ENCODE measurements at regions not wholly inside any gene's neighbourhood (a gene's known extent, or its start where the extent isn't known, plus 50 kb on each side); places are given as distances from the start of the nearest gene placed in this dataset.

- TF ChIP-seq CTCF (IDR thresholded peaks at IDR 0.05): no peak
- TF ChIP-seq SIN3A (IDR thresholded peaks at IDR 0.05; ENCODE audit: borderline replicate concordance, insufficient read depth, low read depth, low read length): no peak
- no peak for TF ChIP-seq TCF7L2 (IDR thresholded peaks at IDR 0.05; ENCODE audit: low read depth, low read length)
- no peak for TF ChIP-seq POLR2AphosphoS5 (IDR thresholded peaks at IDR 0.05; ENCODE audit: low read depth, low read length)
- no peak for TF ChIP-seq REST (IDR thresholded peaks at IDR 0.05; ENCODE audit: insufficient read depth in 1 of 2, low read depth in 2 of 2, low read length in 1 of 2)
- H3K9me3 ChIP-seq (ENCODE audit: control insufficient read depth, insufficient read depth, low read depth, low read length): no peaks in the 10 kb centered on the region
- no TSS peak for BruUV-seq (replicated peaks)
- ChIA-PET POLR2A (no interaction called here), CTCF (no interaction called here)
- in situ Hi-C loops (cut with HindIII; ENCODE audit: low pct_unique_long_range_greater_than_20kb, low sequenced_read_pairs): no loop called here
- no peaks in the 10 kb centered on the region for H3K27me3 ChIP-seq (ENCODE audit: control insufficient read depth, insufficient read depth, low read length)
- intact Hi-C loops (cut with micrococcal nuclease; ENCODE audit: unreplicated experiment): no loop called here
- no peaks in the 10 kb centered on the region for H3K4me1 ChIP-seq (ENCODE audit: control insufficient read depth, insufficient read depth, low read length)
- DNase-seq (ENCODE audit: low read depth, low spot score): no peak
- no peaks in the 10 kb centered on the region for H3K36me3 ChIP-seq (ENCODE audit: control insufficient read depth, insufficient read depth, low read length)
- no peak overlapping the region for H3K4me3 ChIP-seq (ENCODE audit: low read depth in 2 of 2, low read length in 2 of 2)
- H3K27ac ChIP-seq (ENCODE audit: low read length): no peak overlapping the region
- ATAC-seq: no peak
Measured at GRCh38 chr12:104866291-104866690, 91.8 kb downstream of the SLC41A2 start.

- no peaks in the 10 kb centered on the region for H3K27me3 ChIP-seq (ENCODE audit: control insufficient read depth, insufficient read depth, low read length)
- ChIA-PET POLR2A (no interaction called here), CTCF (no interaction called here)
- H3K9me3 ChIP-seq (ENCODE audit: control insufficient read depth, insufficient read depth, low read depth, low read length): no peaks in the 10 kb centered on the region
- BruUV-seq (replicated peaks): no TSS peak
- H3K4me3 ChIP-seq (ENCODE audit: low read depth in 2 of 2, low read length in 2 of 2): no peak overlapping the region
- DNase-seq (ENCODE audit: low read depth, low spot score) (no peak), ATAC-seq (no peak)
- intact Hi-C loops (cut with micrococcal nuclease; ENCODE audit: unreplicated experiment) (no loop called here), in situ Hi-C loops (cut with HindIII; ENCODE audit: low pct_unique_long_range_greater_than_20kb, low sequenced_read_pairs) (no loop called here)
- no peak overlapping the region for H3K27ac ChIP-seq (ENCODE audit: low read length)
- no peaks in the 10 kb centered on the region for H3K4me1 ChIP-seq (ENCODE audit: control insufficient read depth, insufficient read depth, low read length)
- no peaks in the 10 kb centered on the region for H3K36me3 ChIP-seq (ENCODE audit: control insufficient read depth, insufficient read depth, low read length)
- TF ChIP-seq REST (IDR thresholded peaks at IDR 0.05; ENCODE audit: insufficient read depth in 1 of 2, low read depth in 2 of 2, low read length in 1 of 2) (no peak), POLR2AphosphoS5 (IDR thresholded peaks at IDR 0.05; ENCODE audit: low read depth, low read length) (no peak), CTCF (IDR thresholded peaks at IDR 0.05) (no peak), SIN3A (IDR thresholded peaks at IDR 0.05; ENCODE audit: borderline replicate concordance, insufficient read depth, low read depth, low read length) (no peak), TCF7L2 (IDR thresholded peaks at IDR 0.05; ENCODE audit: low read depth, low read length) (no peak)
Measured at GRCh38 chr12:104865080-104865479, 93.0 kb downstream of the SLC41A2 start.
